DND-41 (cell line): ENCODE measurements at regions not wholly inside any gene's neighbourhood (a gene's known extent, or its start where the extent isn't known, plus 50 kb on each side); places are given as distances from the start of the nearest gene placed in this dataset.

Experiments
- EZH2 ChIP-seq: IDR thresholded peaks from 3 replicates; pipeline ENCODE4 v1.6.1; 2012; ENCODE audit warnings: borderline replicate concordance, low read depth, mild to moderate bottlenecking, moderate library complexity, low read length, inconsistent platforms; ENCODE audit not compliant: severe bottlenecking
- TF ChIP-seq, protein P1 (sequence below): IDR thresholded peaks from 2 replicates; pipeline ENCODE4 v1.5.1; 2012; ENCODE audit warnings: borderline replicate concordance, low read length, moderate library complexity, mild to moderate bottlenecking; ENCODE audit not compliant: poor library complexity, severe bottlenecking; ENCODE audit errors: extremely low read depth

DNA sequence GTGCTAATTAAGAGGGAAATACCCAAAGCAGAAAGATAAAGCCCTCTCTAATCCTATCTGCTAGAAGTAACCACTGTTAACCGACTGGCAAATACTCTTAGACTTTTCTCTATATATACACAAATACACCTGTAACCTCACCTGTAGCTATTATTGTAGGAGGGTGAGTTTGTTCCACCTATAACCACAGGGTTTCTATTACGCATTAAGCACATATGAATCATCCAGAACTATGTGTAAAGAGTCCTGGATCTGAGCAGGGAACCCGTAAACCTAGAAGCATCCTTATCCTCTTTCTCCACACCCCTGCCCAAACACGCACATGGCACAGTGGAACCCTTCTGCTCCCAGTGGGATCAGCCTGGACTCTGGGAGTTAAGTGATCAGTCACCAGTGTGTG, 172.8 kb upstream of the C2CD4B start:
- TF ChIP-seq, protein P1, sequence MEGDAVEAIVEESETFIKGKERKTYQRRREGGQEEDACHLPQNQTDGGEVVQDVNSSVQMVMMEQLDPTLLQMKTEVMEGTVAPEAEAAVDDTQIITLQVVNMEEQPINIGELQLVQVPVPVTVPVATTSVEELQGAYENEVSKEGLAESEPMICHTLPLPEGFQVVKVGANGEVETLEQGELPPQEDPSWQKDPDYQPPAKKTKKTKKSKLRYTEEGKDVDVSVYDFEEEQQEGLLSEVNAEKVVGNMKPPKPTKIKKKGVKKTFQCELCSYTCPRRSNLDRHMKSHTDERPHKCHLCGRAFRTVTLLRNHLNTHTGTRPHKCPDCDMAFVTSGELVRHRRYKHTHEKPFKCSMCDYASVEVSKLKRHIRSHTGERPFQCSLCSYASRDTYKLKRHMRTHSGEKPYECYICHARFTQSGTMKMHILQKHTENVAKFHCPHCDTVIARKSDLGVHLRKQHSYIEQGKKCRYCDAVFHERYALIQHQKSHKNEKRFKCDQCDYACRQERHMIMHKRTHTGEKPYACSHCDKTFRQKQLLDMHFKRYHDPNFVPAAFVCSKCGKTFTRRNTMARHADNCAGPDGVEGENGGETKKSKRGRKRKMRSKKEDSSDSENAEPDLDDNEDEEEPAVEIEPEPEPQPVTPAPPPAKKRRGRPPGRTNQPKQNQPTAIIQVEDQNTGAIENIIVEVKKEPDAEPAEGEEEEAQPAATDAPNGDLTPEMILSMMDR: no peak
- no peak for TF ChIP-seq EZH2
